HepG2 (cell line): ENCODE measurements at regions not wholly inside any gene's neighbourhood (a gene's known extent, or its start where the extent isn't known, plus 50 kb on each side); places are given as distances from the start of the nearest gene placed in this dataset.

Source experiments
- ATAC-seq: fragments of 200-7000 bp; cut with Tn5 transposase; 3 replicates; pipeline ENCODE4 v1.9.1; 2020; ENCODE audit warnings: mild to moderate bottlenecking, moderate library complexity
- BruUV-seq: library from RNA; stranded (reverse); fragments of 400-500 nt; replicated peaks from 2 replicates; lab custom pipeline; 2021; lab: Mats Ljungman, UMichigan
- CTCF ChIA-PET: fragments of 300-600 bp; formaldehyde crosslinking; extraction: SDS; loops from one replicate; lab custom pipeline; 2021; ENCODE audit warnings: low total read pairs, inconsistent platforms, low intra/inter-chr PET ratio; lab: Yijun Ruan, JAX
- POLR2A ChIA-PET: fragments of 350-600 bp; sonication (Branson Sonifier 250); formaldehyde crosslinking; loops from one replicate; lab custom pipeline; 2020; ENCODE audit warnings: antibody characterized with exemption, inconsistent platforms; lab: Yijun Ruan, JAX
- DNase-seq: peaks from one replicate; pipeline ENCODE4 v3.0.0-alpha.2; 2015; ENCODE audit warnings: low spot score
- FAIRE-seq: peaks from 3 replicates; lab custom pipeline; 2011; peaks lifted over from hg19 to GRCh38; lab: Jason Lieb, UNC
- H2AFZ ChIP-seq: one replicate; pipeline ENCODE4 v1.6.1; 2011; ENCODE audit warnings: low read length, inconsistent platforms
- H3K27ac ChIP-seq: fragments of 300-600 bp; 3 replicates; pipeline ENCODE4 v1.8.0; 2011; ENCODE audit warnings: mixed run types, mild to moderate bottlenecking, mixed read lengths, low read length, inconsistent platforms; ENCODE audit not compliant: insufficient read depth; ENCODE audit errors: extremely low read length
- H3K27me3 ChIP-seq, 2 experiments: fragments of 200-600 bp in 1 of 2; 2 replicates in 1 of 2; 3 replicates in 1 of 2; pipeline versions ENCODE4 v1.6.0 to v1.8.0; 2011; ENCODE audit warnings: low read length in 2 of 2, mild to moderate bottlenecking in 2 of 2, moderate library complexity in 2 of 2, inconsistent platforms in 1 of 2; ENCODE audit not compliant: insufficient read depth in 2 of 2, control insufficient read depth in 1 of 2
- H3K36me3 ChIP-seq, 2 experiments: fragments of 200-600 bp in 1 of 2; replicated peaks in 1 of 2; 2 replicates in 1 of 2; 3 replicates in 1 of 2; pipeline versions ENCODE4 v1.5.1 to v1.8.0; 2011; ENCODE audit warnings: low read length in 2 of 2, inconsistent platforms in 1 of 2; ENCODE audit not compliant: insufficient read depth in 2 of 2, control insufficient read depth in 1 of 2
- H3K4me1 ChIP-seq: 2 replicates; pipeline ENCODE4 v1.5.1; 2012; ENCODE audit warnings: low read length, inconsistent platforms; ENCODE audit not compliant: insufficient read depth
- H3K4me2 ChIP-seq: 2 replicates; pipeline ENCODE4 v1.6.0; 2011; ENCODE audit warnings: low read depth, low read length, inconsistent platforms
- H3K4me3 ChIP-seq, 3 experiments: fragments of 200-600 bp in 1 of 3; sonication (generic), shearing (Covaris generic) in 1 of 3; replicated peaks in 1 of 3; 2 replicates each; pipeline ENCODE4 v1.5.1; 2011 to 2016; ENCODE audit warnings: low read length in 3 of 3, inconsistent platforms in 2 of 3, low read depth in 2 of 3, mild to moderate bottlenecking in 2 of 3, control low read depth in 1 of 3, mixed read lengths in 1 of 3; ENCODE audit not compliant: insufficient read depth in 1 of 3
- H3K79me2 ChIP-seq: one replicate; pipeline ENCODE4 v1.6.1; 2011; ENCODE audit warnings: low read length, inconsistent platforms; ENCODE audit not compliant: insufficient read depth
- H3K9ac ChIP-seq: 2 replicates; pipeline ENCODE4 v1.6.0; 2011; ENCODE audit warnings: mild to moderate bottlenecking, low read depth, low read length, inconsistent platforms; ENCODE audit not compliant: insufficient read depth
- H3K9me3 ChIP-seq: 2 replicates; pipeline ENCODE4 v1.5.1; 2012; ENCODE audit warnings: mild to moderate bottlenecking, low read length
- H4K20me1 ChIP-seq: 2 replicates; pipeline ENCODE4 v1.6.0; 2011; ENCODE audit warnings: inconsistent platforms, mild to moderate bottlenecking, low read length, moderate library complexity; ENCODE audit not compliant: insufficient read depth
- MAFF ChIP-seq: IDR thresholded peaks from 2 replicates; pipeline ENCODE4 v1.6.1; 2011; ENCODE audit warnings: low read depth, low read length, improper control_type of control experiment
- MAFK ChIP-seq, 2 experiments: IDR thresholded peaks in 1 of 2; conservative IDR thresholded peaks in 1 of 2; 2 replicates each; pipeline ENCODE4 v1.6.1; 2011; ENCODE audit warnings: improper control_type of control experiment in 2 of 2, low read length in 2 of 2
- REST ChIP-seq, 2 experiments: IDR thresholded peaks; 2 replicates each; pipeline ENCODE4 v1.6.1; 2011 to 2012; ENCODE audit warnings: low read length in 2 of 2, borderline replicate concordance in 1 of 2, low read depth in 1 of 2, mild to moderate bottlenecking in 1 of 2, moderate library complexity in 1 of 2
- ZNF333 ChIP-seq: sonication (generic); formaldehyde crosslinking; IDR thresholded peaks from 2 replicates; pipeline ENCODE4 v1.4.0; 2020; ENCODE audit warnings: mild to moderate bottlenecking, missing genetic modification reagents, borderline replicate concordance
- WGBS: methylation state at CpG from one replicate; pipeline ENCODE4 v1.1.6; 2017; ENCODE audit warnings: low lambda C conversion rate; 5-methylcytosine and 5-hydroxymethylcytosine counted together
- in situ Hi-C: cut with HindIII; loops from 2 replicates; pipeline ENCODE4 v1.10.0; 2017; ENCODE audit warnings: low pct_unique_long_range_greater_than_20kb; ENCODE audit not compliant: extremely low pct_ligation_motif_present
- intact Hi-C: fragments of 100-400 bp; cut with micrococcal nuclease; formaldehyde crosslinking; loops from one replicate; pipeline ENCODE4 v1.10.0; 2022; ENCODE audit not compliant: unreplicated experiment

DNA sequence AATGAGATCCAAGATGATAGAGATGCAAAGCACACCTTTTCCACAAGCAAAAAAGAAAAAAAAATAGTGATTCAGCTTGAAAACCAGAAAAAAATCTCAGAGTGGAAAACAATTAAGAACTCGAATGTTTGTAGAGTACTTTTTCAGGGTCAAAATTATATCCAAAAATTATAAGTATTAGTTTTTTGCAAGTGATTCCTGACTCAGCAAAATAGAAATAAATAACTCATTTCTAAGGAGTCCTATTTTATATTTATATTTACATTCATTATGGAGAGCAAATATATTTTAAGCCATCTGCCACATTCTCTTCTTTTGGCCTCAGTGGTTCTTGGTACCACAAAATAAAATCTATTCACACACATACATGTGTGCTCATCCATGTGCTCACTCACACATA is 1011.8 kb upstream of the ARRDC3 start:
- Histone ChIP-seq H3K27ac (no peak overlapping the region), H3K79me2 (no peaks in the 10 kb centered on the region), H3K9me3 (no peaks in the 10 kb centered on the region), H3K4me1 (no peaks in the 10 kb centered on the region), H3K27me3 (no peaks in the 10 kb centered on the region), H2AFZ (no peak overlapping the region), H3K36me3 (no peaks in the 10 kb centered on the region), H3K9ac (no peak overlapping the region), H3K4me2 (no peak overlapping the region), H4K20me1 (no peaks in the 10 kb centered on the region), H3K4me3 (no peak overlapping the region)
- ChIA-PET POLR2A (no interaction called here), CTCF (no interaction called here)
- TF ChIP-seq MAFF (peak; percentile 82), ZNF333 (CRISPR knock-in tag) (no peak), MAFK (conservative IDR thresholded peaks at IDR 0.05 in 1 of 2, IDR thresholded peaks at IDR 0.05 in 1 of 2; ENCODE audit: low read length in 2 of 2) (peak; percentile 72 to 93)
- BruUV-seq: no TSS peak
- in situ Hi-C loops: no loop called here
- intact Hi-C loops: no loop called here
- DNase-seq: no peak
- 5% methylated on average over 1 of the region's 1 CpG for WGBS
- FAIRE-seq: no peak
- no peak for ATAC-seq

DNA sequence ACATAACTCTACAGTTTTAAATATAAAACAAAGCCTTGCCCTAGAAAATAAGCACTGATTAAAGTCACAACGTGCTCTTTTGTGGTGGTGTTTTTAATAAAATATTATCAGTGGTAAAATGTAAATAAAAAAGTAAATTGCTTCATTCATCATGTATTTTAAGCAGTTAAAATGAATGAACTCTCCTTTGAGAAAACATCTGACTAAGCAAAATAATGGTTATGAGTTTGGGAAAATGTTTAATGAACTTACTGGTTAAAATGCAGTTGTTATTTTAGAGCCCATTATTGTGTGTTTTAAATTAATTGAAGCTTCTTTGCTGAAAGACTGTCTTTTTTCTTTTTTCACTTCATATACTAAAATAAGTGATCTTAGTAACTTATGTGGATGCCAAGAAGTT is 1007.5 kb upstream of the ARRDC3 start:
- DNase-seq (no peak), FAIRE-seq (no peak), ATAC-seq (no peak)
- no peak overlapping the region for H3K4me2 ChIP-seq
- H3K27me3 ChIP-seq: no peaks in the 10 kb centered on the region
- TF ChIP-seq MAFK (conservative IDR thresholded peaks at IDR 0.05 in 1 of 2, IDR thresholded peaks at IDR 0.05 in 1 of 2; ENCODE audit: low read length in 2 of 2) (peak; percentile 58 to 85), REST (IDR thresholded peaks at IDR 0.05; ENCODE audit: borderline replicate concordance in 1 of 2, low read depth in 1 of 2, low read length in 2 of 2) (no peak), MAFF (peak; percentile 62; the same call in 1 of the 2 replicates)
- H3K4me1 ChIP-seq: no peaks in the 10 kb centered on the region
- intact Hi-C loops: no loop called here
- ChIA-PET CTCF (no interaction called here), POLR2A (no interaction called here)
- BruUV-seq: no TSS peak
- H4K20me1 ChIP-seq: no peaks in the 10 kb centered on the region
- H2AFZ ChIP-seq: no peak overlapping the region
- H3K9me3 ChIP-seq: no peaks in the 10 kb centered on the region
- 3% methylated on average over 1 of the region's 1 CpG for WGBS
- no peak overlapping the region for H3K4me3 ChIP-seq
- H3K9ac ChIP-seq: no peak overlapping the region
- H3K27ac ChIP-seq: no peak overlapping the region
- no peaks in the 10 kb centered on the region for H3K36me3 ChIP-seq
- H3K79me2 ChIP-seq: no peaks in the 10 kb centered on the region
- in situ Hi-C loops: no loop called here
